Activated T-helper 1 cell treated with anti-CD3 and anti-CD28 coated beads, Interleukin-12 subunit alpha, Interleukin-12 subunit beta, Interleukin-2, Interleukin-4 antibody, amounts not matched to agents 30 ng/mL and 10 ng/mL and 1 ng/mL, durations not matched to agents 14 hours and 24 hours and 36 hours (primary cell): ENCODE measurements at regions not wholly inside any gene's neighbourhood (a gene's known extent, or its start where the extent isn't known, plus 50 kb on each side); places are given as distances from the start of the nearest gene placed in this dataset.
"Not testable (repeated sequence)": the region's sequence is repeated elsewhere in the genome, so short reads cannot be mapped to it uniquely, and the experiment has no call there.

Experiments
- DNase-seq: peaks from one replicate; pipeline ENCODE4 v3.0.0; 2021; ENCODE audit warnings: low spot score
- H3K27ac Mint-ChIP-seq: one replicate; pipeline ENCODE4 v1.8.0; 2021; ENCODE audit warnings: mild to moderate bottlenecking, mixed read lengths
- H3K27me3 Mint-ChIP-seq: one replicate; pipeline ENCODE4 v1.8.0; 2022; ENCODE audit warnings: mild to moderate bottlenecking, moderate library complexity, mixed read lengths; ENCODE audit not compliant: insufficient read depth
- H3K36me3 Mint-ChIP-seq: one replicate; pipeline ENCODE4 v1.8.0; 2021; ENCODE audit warnings: low read depth, mixed read lengths
- H3K4me1 Mint-ChIP-seq: one replicate; pipeline ENCODE4 v1.8.0; 2021; ENCODE audit warnings: low read depth, mixed read lengths
- H3K4me3 Mint-ChIP-seq: one replicate; pipeline ENCODE4 v1.8.0; 2021; ENCODE audit warnings: mild to moderate bottlenecking, moderate library complexity, mixed read lengths
- H3K9me3 Mint-ChIP-seq: one replicate; pipeline ENCODE4 v1.8.0; 2021; ENCODE audit warnings: mixed read lengths
- intact Hi-C: fragments of 100-400 bp; cut with micrococcal nuclease; formaldehyde crosslinking; loops from one replicate; pipeline ENCODE4 v1.15.1; 2024

- no peaks in the 10 kb centered on the region for H3K9me3 Mint-ChIP-seq
- H3K36me3 Mint-ChIP-seq = no peaks in the 10 kb centered on the region
- H3K4me1 Mint-ChIP-seq = no peaks in the 10 kb centered on the region
- DNase-seq = no peak
- H3K4me3 Mint-ChIP-seq = no peak overlapping the region
- no peak overlapping the region for H3K27ac Mint-ChIP-seq
- H3K27me3 Mint-ChIP-seq = no peaks in the 10 kb centered on the region
- intact Hi-C loops = no loop called here
Measured at GRCh38 chr5:155532621-155533311, 519.2 kb downstream of the KIF4B start.

- no peak overlapping the region for H3K27ac Mint-ChIP-seq
Measured at GRCh38 chr5:155540000-155540595, 526.5 kb downstream of the KIF4B start.

GRCh38 chr5:155546075-155546474 lies 532.5 kb downstream of the KIF4B start:
- H3K9me3 Mint-ChIP-seq = peaks cover 4% of the 10 kb centered on the region

More at GRCh38 chr5:155540000-155540595, 526.5 kb downstream of the KIF4B start:
- Mint-ChIP-seq H3K9me3 (no peaks in the 10 kb centered on the region), H3K4me1 (no peaks in the 10 kb centered on the region), H3K36me3 (no peaks in the 10 kb centered on the region), H3K27me3 (no peaks in the 10 kb centered on the region), H3K4me3 (no peak overlapping the region)
- intact Hi-C loops = no loop called here
- no peak for DNase-seq

DNA sequence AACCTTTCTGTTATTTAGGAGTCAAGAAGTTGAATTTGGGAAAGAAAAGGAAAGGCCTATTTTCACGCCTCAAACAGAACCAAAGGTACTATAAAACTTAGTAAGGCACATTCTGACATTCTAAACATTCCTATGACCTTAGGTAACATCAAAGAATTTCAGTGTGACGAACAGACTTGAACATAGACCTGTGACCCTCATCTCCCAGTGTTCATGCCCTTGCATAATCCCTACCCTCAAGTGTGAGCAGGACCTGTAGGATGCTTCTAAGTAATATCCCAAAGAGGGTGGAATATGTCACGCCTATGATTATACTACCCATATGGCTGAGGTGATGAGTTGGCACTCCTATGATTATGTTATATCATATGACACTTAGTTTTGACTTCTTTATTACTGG lies 540.9 kb downstream of the KIF4B start:
- intact Hi-C loops = no loop called here

More at GRCh38 chr5:155546075-155546474, 532.5 kb downstream of the KIF4B start:
- Mint-ChIP-seq H3K4me1 (no peaks in the 10 kb centered on the region), H3K36me3 (no peaks in the 10 kb centered on the region), H3K27ac (no peak overlapping the region), H3K4me3 (no peak overlapping the region), H3K27me3 (no peaks in the 10 kb centered on the region)
- no peak for DNase-seq
- intact Hi-C loops = no loop called here

GRCh38 chr5:155556222-155556621 lies 542.7 kb downstream of the KIF4B start:
- intact Hi-C loops = no loop called here

More for the DNA sequence above, 540.9 kb downstream of the KIF4B start:
- no peak for DNase-seq
- Mint-ChIP-seq H3K27ac (no peak overlapping the region), H3K36me3 (no peaks in the 10 kb centered on the region), H3K9me3 (peaks cover 4% of the 10 kb centered on the region), H3K4me1 (no peaks in the 10 kb centered on the region), H3K27me3 (no peaks in the 10 kb centered on the region), H3K4me3 (no peak overlapping the region)

DNA sequence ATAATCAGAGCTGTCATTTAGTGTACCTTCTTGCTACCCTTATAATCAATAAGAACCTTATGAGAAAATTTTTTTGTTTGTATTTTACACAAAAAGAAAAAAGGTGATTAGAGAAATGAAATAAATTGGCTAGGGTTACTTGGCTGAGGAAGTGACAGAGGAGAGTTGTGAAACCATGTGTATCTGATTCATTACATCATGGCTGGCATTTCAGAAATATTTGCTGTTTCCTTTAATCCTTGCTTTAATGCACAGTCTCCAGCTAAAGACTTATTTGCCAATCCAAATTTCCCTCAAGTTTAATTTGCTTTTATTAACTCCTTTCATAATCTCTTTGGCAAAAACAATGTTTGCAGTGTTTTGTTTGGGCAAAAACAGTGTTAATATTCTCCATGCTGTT lies 543.1 kb downstream of the KIF4B start:
- no peaks in the 10 kb centered on the region for H3K4me1 Mint-ChIP-seq
- intact Hi-C loops = no loop called here
- no peaks in the 10 kb centered on the region for H3K9me3 Mint-ChIP-seq
- DNase-seq = no peak
- H3K4me3 Mint-ChIP-seq = no peak overlapping the region
- no peaks in the 10 kb centered on the region for H3K27me3 Mint-ChIP-seq
- H3K36me3 Mint-ChIP-seq = no peaks in the 10 kb centered on the region
- H3K27ac Mint-ChIP-seq = no peak overlapping the region

More at GRCh38 chr5:155556222-155556621, 542.7 kb downstream of the KIF4B start:
- Mint-ChIP-seq H3K36me3 (no peaks in the 10 kb centered on the region), H3K9me3 (no peaks in the 10 kb centered on the region), H3K27ac (no peak overlapping the region), H3K4me1 (no peaks in the 10 kb centered on the region), H3K4me3 (no peak overlapping the region), H3K27me3 (no peaks in the 10 kb centered on the region)
- DNase-seq = no peak

- H3K27me3 Mint-ChIP-seq = no peaks in the 10 kb centered on the region
- H3K4me3 Mint-ChIP-seq = no peak overlapping the region
- H3K4me1 Mint-ChIP-seq = no peaks in the 10 kb centered on the region
- intact Hi-C loops = no loop called here
- no peak for DNase-seq
- H3K36me3 Mint-ChIP-seq = no peaks in the 10 kb centered on the region
- H3K27ac Mint-ChIP-seq = no peak overlapping the region
- no peaks in the 10 kb centered on the region for H3K9me3 Mint-ChIP-seq
Measured at GRCh38 chr5:155562158-155562557, 548.6 kb downstream of the KIF4B start.

DNA sequence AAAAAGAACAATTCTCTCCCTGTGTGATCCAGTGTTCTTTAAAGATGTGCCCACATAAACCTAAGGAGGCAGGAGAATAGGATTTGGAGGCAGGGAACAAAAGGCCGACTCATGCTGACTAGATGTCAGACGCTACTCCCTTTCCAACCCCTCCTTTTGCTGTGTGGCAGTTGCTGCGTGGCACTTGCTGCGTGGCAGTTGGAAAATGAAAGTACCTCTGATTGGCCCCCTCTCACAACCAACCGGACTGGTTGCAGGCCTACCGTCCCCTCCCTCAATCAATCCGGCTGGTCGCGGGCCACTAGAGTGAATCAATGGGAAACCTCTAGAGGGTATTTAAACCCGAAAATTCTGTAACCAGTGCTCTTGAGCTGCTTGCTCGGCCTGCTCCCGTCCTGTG lies 551.0 kb downstream of the KIF4B start:
- H3K27ac Mint-ChIP-seq = no peak overlapping the region
- no peaks in the 10 kb centered on the region for H3K27me3 Mint-ChIP-seq
- H3K4me3 Mint-ChIP-seq = no peak overlapping the region
- no peaks in the 10 kb centered on the region for H3K4me1 Mint-ChIP-seq
- intact Hi-C loops = no loop called here
- no peaks in the 10 kb centered on the region for H3K36me3 Mint-ChIP-seq
- DNase-seq = no peak
- peaks cover 10% of the 10 kb centered on the region for H3K9me3 Mint-ChIP-seq

GRCh38 chr5:155575861-155576260 lies 562.3 kb downstream of the KIF4B start:
- Mint-ChIP-seq H3K4me1 (no peaks in the 10 kb centered on the region), H3K27ac (no peak overlapping the region), H3K36me3 (no peaks in the 10 kb centered on the region), H3K4me3 (no peak overlapping the region), H3K9me3 (peaks cover 4% of the 10 kb centered on the region), H3K27me3 (no peaks in the 10 kb centered on the region)
- intact Hi-C loops = no loop called here
- no peak for DNase-seq

GRCh38 chr5:155586808-155587207 lies 573.3 kb downstream of the KIF4B start:
- H3K4me3 Mint-ChIP-seq, H3K27me3 Mint-ChIP-seq, H3K36me3 Mint-ChIP-seq, H3K9me3 Mint-ChIP-seq, intact Hi-C loops, H3K4me1 Mint-ChIP-seq, H3K27ac Mint-ChIP-seq, DNase-seq: not testable (repeated sequence)

- intact Hi-C loops = no loop called here
- no peak for DNase-seq
- H3K4me3 Mint-ChIP-seq = no peak overlapping the region
- no peaks in the 10 kb centered on the region for H3K27me3 Mint-ChIP-seq
- no peaks in the 10 kb centered on the region for H3K4me1 Mint-ChIP-seq
- H3K27ac Mint-ChIP-seq = no peak overlapping the region
- no peaks in the 10 kb centered on the region for H3K36me3 Mint-ChIP-seq
- no peaks in the 10 kb centered on the region for H3K9me3 Mint-ChIP-seq
Measured at GRCh38 chr5:155587458-155587857, 573.9 kb downstream of the KIF4B start.

- Mint-ChIP-seq H3K4me3 (no peak overlapping the region), H3K9me3 (no peaks in the 10 kb centered on the region), H3K36me3 (no peaks in the 10 kb centered on the region), H3K27ac (no peak overlapping the region), H3K27me3 (no peaks in the 10 kb centered on the region), H3K4me1 (no peaks in the 10 kb centered on the region)
- DNase-seq = no peak
- intact Hi-C loops = no loop called here
Measured at GRCh38 chr5:155591273-155591672, 577.7 kb downstream of the KIF4B start.

- Mint-ChIP-seq H3K4me1 (no peaks in the 10 kb centered on the region), H3K4me3 (no peak overlapping the region), H3K9me3 (no peaks in the 10 kb centered on the region), H3K27me3 (no peaks in the 10 kb centered on the region), H3K36me3 (no peaks in the 10 kb centered on the region), H3K27ac (no peak overlapping the region)
- DNase-seq = no peak
- intact Hi-C loops = no loop called here
Measured at GRCh38 chr5:155594270-155594669, 580.7 kb downstream of the KIF4B start.
